Effector memory CD8-positive, alpha-beta T cell (primary cell): ENCODE measurements at regions not wholly inside any gene's neighbourhood (a gene's known extent, or its start where the extent isn't known, plus 50 kb on each side); places are given as distances from the start of the nearest gene placed in this dataset.

ENCODE experiments used
- ATAC-seq: fragments of 150-1000 bp; cut with Tn5 transposase; replicated peaks from 2 replicates; pipeline ENCODE4 v1.10.0; 2021; ENCODE audit warnings: mild to moderate bottlenecking, moderate library complexity
- DNase-seq, 3 experiments: peaks; one replicate each; pipeline ENCODE4 v3.0.0; 2021
- H3K27ac Mint-ChIP-seq, 2 donors: one replicate each; pipeline ENCODE4 v1.8.0; 2022; ENCODE audit warnings: mild to moderate bottlenecking in 2 of 2, mixed read lengths in 2 of 2, moderate library complexity in 2 of 2
- H3K27me3 Mint-ChIP-seq, 2 donors: one replicate each; pipeline ENCODE4 v1.8.0; 2022; ENCODE audit warnings: mixed read lengths in 2 of 2
- H3K36me3 Mint-ChIP-seq: one replicate; pipeline ENCODE4 v1.8.0; 2022; ENCODE audit warnings: mild to moderate bottlenecking, moderate library complexity, mixed read lengths; ENCODE audit not compliant: insufficient read depth
- H3K4me1 Mint-ChIP-seq, 2 donors: one replicate each; pipeline ENCODE4 v1.8.0; 2022; ENCODE audit warnings: low read depth in 2 of 2, mixed read lengths in 2 of 2
- H3K4me3 Mint-ChIP-seq, 2 donors: one replicate each; pipeline ENCODE4 v1.8.0; 2022; ENCODE audit warnings: mild to moderate bottlenecking in 2 of 2, mixed read lengths in 2 of 2, moderate library complexity in 2 of 2
- H3K9me3 Mint-ChIP-seq, 2 donors: one replicate each; pipeline ENCODE4 v1.8.0; 2022; ENCODE audit warnings: mixed read lengths in 2 of 2

DNA sequence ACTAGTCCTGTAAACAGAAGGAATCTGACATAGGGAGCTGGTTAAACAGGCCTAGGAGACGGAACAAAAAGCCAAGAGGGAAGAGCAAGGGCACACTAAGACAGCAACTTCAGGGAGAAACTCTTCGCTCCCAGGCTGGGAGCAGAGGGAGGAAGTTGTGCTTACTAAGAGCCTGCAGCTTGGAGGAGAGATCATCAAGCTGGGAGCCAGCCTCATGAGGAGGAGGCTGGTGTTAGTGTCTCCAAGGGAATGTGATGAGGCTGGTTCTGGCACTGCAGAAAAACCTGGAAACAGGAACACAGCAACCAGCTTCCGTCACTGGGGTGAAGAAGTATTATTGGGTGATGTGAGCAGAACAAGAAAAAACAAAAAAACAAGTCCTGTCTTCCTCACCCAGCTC lies 1027.3 kb downstream of the UQCRFS1 start:
- Mint-ChIP-seq H3K4me1 (no peaks in the 10 kb centered on the region), H3K9me3 (no peaks in the 10 kb centered on the region)
- no peak for ATAC-seq

GRCh38 chr19:28184997-28185396 lies 1028.0 kb downstream of the UQCRFS1 start:
- H3K4me3 Mint-ChIP-seq = no peak overlapping the region
- no peak for ATAC-seq
- H3K27me3 Mint-ChIP-seq = no peaks in the 10 kb centered on the region
- DNase-seq = no peak
- no peaks in the 10 kb centered on the region for H3K36me3 Mint-ChIP-seq
- no peaks in the 10 kb centered on the region for H3K9me3 Mint-ChIP-seq
- H3K27ac Mint-ChIP-seq = no peak overlapping the region
- H3K4me1 Mint-ChIP-seq = no peaks in the 10 kb centered on the region

More for the DNA sequence above, 1027.3 kb downstream of the UQCRFS1 start:
- DNase-seq = no peak
- Mint-ChIP-seq H3K4me3 (no peak overlapping the region), H3K27ac (no peak overlapping the region), H3K36me3 (no peaks in the 10 kb centered on the region), H3K27me3 (no peaks in the 10 kb centered on the region)

DNA sequence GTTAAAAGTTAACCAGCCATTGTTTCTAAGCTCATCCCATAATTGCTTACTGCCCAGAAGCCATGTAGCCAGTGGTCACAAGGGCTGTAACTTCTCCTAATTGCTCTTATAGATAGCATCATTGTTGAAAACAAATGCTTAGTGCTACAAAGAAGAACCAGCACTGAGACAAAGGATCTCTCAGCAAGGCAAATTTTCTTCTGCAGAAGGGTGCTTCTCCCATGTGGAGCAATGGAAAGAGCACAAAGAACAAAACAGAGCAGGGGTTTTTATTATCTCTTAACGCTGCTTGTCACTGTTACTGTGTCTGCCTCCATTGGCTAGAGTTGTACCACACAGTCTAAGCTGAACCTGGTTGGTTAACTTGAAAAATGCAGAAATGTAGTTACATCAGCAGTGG lies 1036.8 kb downstream of the UQCRFS1 start:
- Mint-ChIP-seq H3K4me1 (no peaks in the 10 kb centered on the region), H3K36me3 (no peaks in the 10 kb centered on the region), H3K4me3 (no peak overlapping the region), H3K27me3 (peaks cover 0 to 8% of the 10 kb centered on the region in 2 donors), H3K9me3 (peaks cover 13 to 24% of the 10 kb centered on the region in 2 donors), H3K27ac (no peak overlapping the region)
- DNase-seq = no peak
- no peak for ATAC-seq

GRCh38 chr19:28171983-28172382 lies 1041.0 kb downstream of the UQCRFS1 start:
- H3K4me3 Mint-ChIP-seq = no peak overlapping the region
- peaks cover 9 to 29% of the 10 kb centered on the region in 2 donors for H3K9me3 Mint-ChIP-seq
- H3K36me3 Mint-ChIP-seq = no peaks in the 10 kb centered on the region
- H3K27me3 Mint-ChIP-seq = peaks cover 0 to 8% of the 10 kb centered on the region in 2 donors
- ATAC-seq (no peak), DNase-seq (no peak)
- no peak overlapping the region for H3K27ac Mint-ChIP-seq
- no peaks in the 10 kb centered on the region for H3K4me1 Mint-ChIP-seq

- Mint-ChIP-seq H3K9me3 (peaks cover 0 to 28% of the 10 kb centered on the region in 2 donors), H3K4me1 (no peaks in the 10 kb centered on the region), H3K36me3 (no peaks in the 10 kb centered on the region), H3K27me3 (peaks cover 0 to 8% of the 10 kb centered on the region in 2 donors), H3K27ac (peak overlapping the region in 1 of 2 donors; percentile 41), H3K4me3 (no peak overlapping the region)
- DNase-seq (no peak), ATAC-seq (no peak)
Measured at GRCh38 chr19:28170066-28170465, 1042.9 kb downstream of the UQCRFS1 start.

DNA sequence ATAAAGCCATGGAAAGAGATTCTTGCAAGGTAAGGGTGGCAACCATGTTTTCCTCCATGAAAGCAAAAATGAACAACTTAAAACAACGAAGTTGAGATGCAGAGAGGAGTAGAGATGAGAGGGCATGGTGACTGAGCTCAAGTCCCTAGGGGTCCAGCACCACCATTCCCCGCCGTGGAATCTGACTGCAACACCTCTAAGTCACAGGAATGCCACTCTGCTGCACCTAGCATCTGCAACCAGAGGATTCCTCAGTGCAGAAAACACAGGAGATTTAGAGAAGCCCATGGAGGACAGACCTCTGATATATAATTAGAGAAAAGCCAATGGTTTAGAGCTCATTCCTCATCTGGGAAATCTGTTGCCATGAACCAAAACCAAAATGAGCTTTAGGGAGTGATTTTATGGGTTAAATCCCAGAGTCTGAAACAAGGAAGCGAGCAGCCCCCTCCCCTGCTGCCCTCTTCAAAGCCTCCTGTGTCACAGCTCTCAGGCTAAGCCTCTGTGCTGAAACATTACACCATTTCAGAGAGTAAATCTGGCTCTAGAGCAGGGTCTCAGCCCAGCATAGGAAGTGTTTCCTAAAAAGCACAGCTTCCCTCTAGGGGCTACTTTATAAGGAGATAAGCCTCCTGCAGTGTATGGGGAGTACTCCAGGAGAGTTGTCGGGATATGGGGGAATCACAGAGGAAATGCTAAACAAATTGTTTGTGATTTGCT lies 1043.6 kb downstream of the UQCRFS1 start:
- DNase-seq = no peak
- Mint-ChIP-seq H3K36me3 (no peaks in the 10 kb centered on the region), H3K4me1 (no peaks in the 10 kb centered on the region), H3K4me3 (no peak overlapping the region), H3K9me3 (peaks cover 0 to 28% of the 10 kb centered on the region in 2 donors), H3K27ac (no peak overlapping the region), H3K27me3 (peaks cover 0 to 8% of the 10 kb centered on the region in 2 donors)
- ATAC-seq = no peak

DNA sequence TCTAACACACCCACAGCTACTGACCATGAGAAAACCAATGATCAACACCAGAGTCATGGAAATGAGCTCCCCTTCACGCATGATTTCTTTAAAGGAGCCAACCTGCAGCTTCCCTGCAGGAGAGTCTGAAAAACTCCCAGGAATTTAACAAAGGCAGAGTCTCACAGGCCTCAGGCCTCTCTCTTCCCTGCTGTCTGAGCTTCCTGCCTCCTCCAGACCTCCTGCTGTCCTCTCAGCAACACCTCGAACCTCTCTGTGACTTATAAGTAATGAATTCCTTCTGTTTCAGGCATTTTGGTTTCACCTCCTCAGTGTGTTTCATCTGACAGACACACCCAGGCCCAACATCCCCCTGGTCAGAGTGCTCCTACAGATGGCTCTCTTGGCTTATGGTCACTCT lies 1044.4 kb downstream of the UQCRFS1 start:
- peaks cover 0 to 8% of the 10 kb centered on the region in 2 donors for H3K27me3 Mint-ChIP-seq
- DNase-seq (no peak), ATAC-seq (no peak)
- H3K36me3 Mint-ChIP-seq = no peaks in the 10 kb centered on the region
- H3K4me3 Mint-ChIP-seq = no peak overlapping the region
- H3K4me1 Mint-ChIP-seq = no peaks in the 10 kb centered on the region
- H3K9me3 Mint-ChIP-seq = peaks cover 0 to 28% of the 10 kb centered on the region in 2 donors
- no peak overlapping the region for H3K27ac Mint-ChIP-seq

GRCh38 chr19:28166025-28166424 lies 1046.9 kb downstream of the UQCRFS1 start:
- H3K9me3 Mint-ChIP-seq = peaks cover 6 to 17% of the 10 kb centered on the region in 2 donors
- H3K36me3 Mint-ChIP-seq = no peaks in the 10 kb centered on the region
- no peak overlapping the region for H3K4me3 Mint-ChIP-seq

GRCh38 chr19:28164214-28164613 lies 1048.7 kb downstream of the UQCRFS1 start:
- no peak overlapping the region for H3K27ac Mint-ChIP-seq
- peaks cover 6 to 9% of the 10 kb centered on the region in 2 donors for H3K9me3 Mint-ChIP-seq
- no peaks in the 10 kb centered on the region for H3K36me3 Mint-ChIP-seq
- no peaks in the 10 kb centered on the region for H3K27me3 Mint-ChIP-seq
- H3K4me1 Mint-ChIP-seq = no peaks in the 10 kb centered on the region
- ATAC-seq (no peak), DNase-seq (no peak)
- no peak overlapping the region for H3K4me3 Mint-ChIP-seq

More at GRCh38 chr19:28166025-28166424, 1046.9 kb downstream of the UQCRFS1 start:
- ATAC-seq (no peak), DNase-seq (no peak)
- Mint-ChIP-seq H3K27me3 (no peaks in the 10 kb centered on the region), H3K27ac (no peak overlapping the region), H3K4me1 (no peaks in the 10 kb centered on the region)

DNA sequence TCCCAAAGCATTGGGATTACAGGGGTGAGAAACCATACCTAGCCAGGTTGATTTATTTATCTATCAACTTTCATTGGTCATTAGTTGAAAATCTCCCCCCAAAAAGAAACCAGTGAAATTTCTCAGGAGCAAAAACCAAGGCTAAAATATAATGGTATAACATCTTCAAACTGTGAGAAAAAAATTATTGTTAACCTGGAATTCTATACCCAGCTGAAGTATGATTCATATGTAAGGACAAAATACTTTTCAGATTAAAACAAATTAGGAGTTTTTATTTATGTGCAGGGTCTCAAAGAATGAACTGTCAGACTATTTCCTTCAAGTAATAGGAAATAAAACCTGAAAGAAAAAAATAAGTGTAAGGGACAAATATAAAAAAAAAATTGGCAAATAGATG lies 1053.9 kb downstream of the UQCRFS1 start:
- no peaks in the 10 kb centered on the region for H3K36me3 Mint-ChIP-seq
- H3K4me1 Mint-ChIP-seq = no peaks in the 10 kb centered on the region
- no peaks in the 10 kb centered on the region for H3K27me3 Mint-ChIP-seq
- ATAC-seq (no peak), DNase-seq (no peak)
- no peak overlapping the region for H3K4me3 Mint-ChIP-seq
- H3K27ac Mint-ChIP-seq = no peak overlapping the region
- H3K9me3 Mint-ChIP-seq = peaks cover 8 to 11% of the 10 kb centered on the region in 2 donors

DNA sequence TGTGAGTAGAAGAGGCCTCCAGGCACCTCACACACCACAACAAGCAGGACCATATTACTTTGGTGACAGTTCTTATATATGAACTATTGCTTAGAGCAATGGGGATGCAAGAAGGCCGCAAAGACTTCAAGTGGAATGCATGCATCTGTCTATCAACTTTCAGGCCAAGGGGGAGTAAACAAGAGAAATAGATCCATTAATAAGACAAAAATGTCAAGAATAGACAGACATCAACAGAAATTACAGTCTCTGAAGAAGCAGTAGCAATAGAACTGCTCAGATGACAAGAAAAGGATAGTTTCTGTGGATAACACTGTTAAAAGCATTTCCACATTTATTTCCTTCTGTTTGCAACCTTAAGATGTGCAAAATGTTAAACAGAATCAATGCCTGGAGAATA lies 1057.7 kb downstream of the UQCRFS1 start:
- H3K9me3 Mint-ChIP-seq = peaks cover 3 to 11% of the 10 kb centered on the region in 2 donors
- no peaks in the 10 kb centered on the region for H3K4me1 Mint-ChIP-seq
- no peaks in the 10 kb centered on the region for H3K36me3 Mint-ChIP-seq
- no peaks in the 10 kb centered on the region for H3K27me3 Mint-ChIP-seq
- ATAC-seq (no peak), DNase-seq (no peak)
- H3K27ac Mint-ChIP-seq = no peak overlapping the region
- no peak overlapping the region for H3K4me3 Mint-ChIP-seq

- H3K9me3 Mint-ChIP-seq = peaks cover 3 to 11% of the 10 kb centered on the region in 2 donors
- no peak overlapping the region for H3K27ac Mint-ChIP-seq
- H3K36me3 Mint-ChIP-seq = no peaks in the 10 kb centered on the region
- DNase-seq (no peak), ATAC-seq (no peak)
- no peak overlapping the region for H3K4me3 Mint-ChIP-seq
- H3K4me1 Mint-ChIP-seq = no peaks in the 10 kb centered on the region
- no peaks in the 10 kb centered on the region for H3K27me3 Mint-ChIP-seq
Measured at GRCh38 chr19:28154077-28154476, 1058.9 kb downstream of the UQCRFS1 start.

GRCh38 chr19:28153123-28153522 lies 1059.8 kb downstream of the UQCRFS1 start:
- no peak overlapping the region for H3K27ac Mint-ChIP-seq
- ATAC-seq (no peak), DNase-seq (no peak)
- no peaks in the 10 kb centered on the region for H3K36me3 Mint-ChIP-seq
- no peaks in the 10 kb centered on the region for H3K4me1 Mint-ChIP-seq
- H3K4me3 Mint-ChIP-seq = no peak overlapping the region
- peaks cover 1 to 11% of the 10 kb centered on the region in 2 donors for H3K9me3 Mint-ChIP-seq
- H3K27me3 Mint-ChIP-seq = no peaks in the 10 kb centered on the region

DNA sequence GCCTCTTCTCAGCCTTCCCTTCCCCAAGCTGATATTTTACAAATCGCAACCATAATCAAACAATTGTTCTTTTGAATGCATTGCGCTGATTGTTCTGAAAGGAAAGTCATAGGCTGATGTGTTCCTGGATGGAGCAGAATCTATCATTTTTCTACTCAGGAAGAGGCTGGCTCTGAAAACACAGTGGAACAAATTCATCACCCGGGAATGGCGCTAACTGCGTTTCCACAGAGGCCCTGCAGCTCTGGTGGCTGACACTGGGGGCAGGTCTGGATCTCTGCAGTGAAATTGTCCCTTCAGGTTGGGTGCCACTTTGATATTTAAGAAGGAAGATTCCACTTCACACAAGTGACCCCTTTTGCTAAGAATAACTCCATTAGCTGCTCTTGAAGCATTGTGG lies 1060.8 kb downstream of the UQCRFS1 start:
- no peaks in the 10 kb centered on the region for H3K36me3 Mint-ChIP-seq
- no peaks in the 10 kb centered on the region for H3K27me3 Mint-ChIP-seq
- H3K27ac Mint-ChIP-seq = no peak overlapping the region
- no peaks in the 10 kb centered on the region for H3K4me1 Mint-ChIP-seq
- peaks cover 0 to 7% of the 10 kb centered on the region in 2 donors for H3K9me3 Mint-ChIP-seq
- no peak overlapping the region for H3K4me3 Mint-ChIP-seq
- no peak for ATAC-seq
- DNase-seq = no peak
